Fibroblast of skin of right quadriceps (primary cell): ENCODE measurements at regions not wholly inside any gene's neighbourhood (a gene's known extent, or its start where the extent isn't known, plus 50 kb on each side); places are given as distances from the start of the nearest gene placed in this dataset.
"Not testable (repeated sequence)": the region's sequence is repeated elsewhere in the genome, so short reads cannot be mapped to it uniquely, and the experiment has no call there.

ENCODE experiments used
- DNase-seq: peaks from one replicate; pipeline ENCODE4 v3.0.0-alpha.2; 2013

- DNase-seq: not testable (repeated sequence)
These were observed 188.7 kb upstream of the NDUFV2 start for GRCh38 chr18:8913606-8914403.

GRCh38 chr18:8914404-8915264 is 187.9 kb upstream of the NDUFV2 start:
- DNase-seq: not testable (repeated sequence)

- DNase-seq: not testable (repeated sequence)
These were observed 181.4 kb upstream of the NDUFV2 start for GRCh38 chr18:8920856-8921787.

GRCh38 chr18:8926464-8926863 is 176.0 kb upstream of the NDUFV2 start:
- no peak for DNase-seq

- no peak for DNase-seq
These were observed 174.5 kb upstream of the NDUFV2 start for GRCh38 chr18:8928044-8928443.

- no peak for DNase-seq
These were observed 173.4 kb upstream of the NDUFV2 start for GRCh38 chr18:8928847-8929780.

- no peak for DNase-seq
These were observed 171.4 kb upstream of the NDUFV2 start for GRCh38 chr18:8930990-8931616.

- DNase-seq: no peak
These were observed 169.6 kb upstream of the NDUFV2 start for GRCh38 chr18:8932866-8933265.

- no peak for DNase-seq
These were observed 168.7 kb upstream of the NDUFV2 start for GRCh38 chr18:8933714-8934284.

- DNase-seq: not testable (repeated sequence)
These were observed 167.2 kb upstream of the NDUFV2 start for GRCh38 chr18:8935346-8935745.

- no peak for DNase-seq
These were observed 165.9 kb upstream of the NDUFV2 start for GRCh38 chr18:8936619-8937018.

- peak; percentile 72 for DNase-seq
These were observed 165.1 kb upstream of the NDUFV2 start for GRCh38 chr18:8937160-8938094.

- peak; percentile 60 for DNase-seq
These were observed 163.7 kb upstream of the NDUFV2 start for GRCh38 chr18:8938817-8939216.

GRCh38 chr18:8942021-8942908 is 160.2 kb upstream of the NDUFV2 start:
- DNase-seq: peak; percentile 38

GRCh38 chr18:8942909-8943545 is 159.5 kb upstream of the NDUFV2 start:
- no peak for DNase-seq

- DNase-seq: peak; percentile 59
These were observed 158.3 kb upstream of the NDUFV2 start for GRCh38 chr18:8943900-8944870.

GRCh38 chr18:8944871-8945245 is 157.6 kb upstream of the NDUFV2 start:
- DNase-seq: no peak
